Activated T-helper 2 cell treated with anti-CD3 and anti-CD28 coated beads, Interferon-gamma antibody, Interleukin-2, Interleukin-4, amounts not matched to agents 10 μg/mL and 5 μg/mL and 100 μg/mL, durations not matched to agents 14 hours and 24 hours and 36 hours (primary cell): ENCODE measurements at regions not wholly inside any gene's neighbourhood (a gene's known extent, or its start where the extent isn't known, plus 50 kb on each side); places are given as distances from the start of the nearest gene placed in this dataset.
A peak's percentile ranks its signal among the peaks of the same experiment; 100 is the strongest.
"Not testable (repeated sequence)": the region's sequence is repeated elsewhere in the genome, so short reads cannot be mapped to it uniquely, and the experiment has no call there.

ENCODE experiments used
- DNase-seq: peaks from one replicate; pipeline ENCODE4 v3.0.0; 2021; ENCODE audit warnings: low spot score
- H3K27ac Mint-ChIP-seq: one replicate; pipeline ENCODE4 v1.8.0; 2021; ENCODE audit warnings: mixed read lengths
- H3K27me3 Mint-ChIP-seq: one replicate; pipeline ENCODE4 v1.8.0; 2021; ENCODE audit warnings: low read depth, mixed read lengths
- H3K36me3 Mint-ChIP-seq: one replicate; pipeline ENCODE4 v1.8.0; 2021; ENCODE audit warnings: low read depth, mixed read lengths
- H3K4me1 Mint-ChIP-seq: one replicate; pipeline ENCODE4 v1.8.0; 2021; ENCODE audit warnings: low read depth, mixed read lengths
- H3K4me3 Mint-ChIP-seq: one replicate; pipeline ENCODE4 v1.8.0; 2021; ENCODE audit warnings: low read depth, mild to moderate bottlenecking, moderate library complexity, mixed read lengths
- H3K9me3 Mint-ChIP-seq: one replicate; pipeline ENCODE4 v1.8.0; 2021; ENCODE audit warnings: mixed read lengths
- intact Hi-C: fragments of 100-400 bp; cut with micrococcal nuclease; formaldehyde crosslinking; loops from one replicate; pipeline ENCODE4 v1.15.1; 2023

- Mint-ChIP-seq H3K4me1 (peaks cover 12% of the 10 kb centered on the region), H3K9me3 (peaks cover 13% of the 10 kb centered on the region), H3K4me3 (no peak overlapping the region), H3K36me3 (peaks cover 7% of the 10 kb centered on the region), H3K27ac (no peak overlapping the region), H3K27me3 (no peaks in the 10 kb centered on the region)
- peak; percentile 3 for DNase-seq
- intact Hi-C loops: no loop called here
Observed at GRCh38 chr17:83185023-83186002, 105.9 kb downstream of the METRNL start.

GRCh38 chr17:83186226-83186625, 106.8 kb downstream of the METRNL start:
- peaks cover 7% of the 10 kb centered on the region for H3K36me3 Mint-ChIP-seq
- H3K4me1 Mint-ChIP-seq: peaks cover 12% of the 10 kb centered on the region
- peaks cover 13% of the 10 kb centered on the region for H3K9me3 Mint-ChIP-seq
- H3K27me3 Mint-ChIP-seq: no peaks in the 10 kb centered on the region
- intact Hi-C loops: no loop called here
- H3K4me3 Mint-ChIP-seq: no peak overlapping the region
- H3K27ac Mint-ChIP-seq: no peak overlapping the region
- DNase-seq: peak; percentile 7

GRCh38 chr17:83186751-83187421, 107.5 kb downstream of the METRNL start:
- intact Hi-C loops: no loop called here
- peaks cover 13% of the 10 kb centered on the region for H3K9me3 Mint-ChIP-seq
- peak; percentile 3 for DNase-seq

GRCh38 chr17:83187782-83188311, 108.4 kb downstream of the METRNL start:
- Mint-ChIP-seq H3K27ac (no peak overlapping the region), H3K4me1 (peaks cover 13% of the 10 kb centered on the region), H3K36me3 (peaks cover 7% of the 10 kb centered on the region), H3K27me3 (no peaks in the 10 kb centered on the region), H3K4me3 (no peak overlapping the region), H3K9me3 (peaks cover 13% of the 10 kb centered on the region)
- DNase-seq: no peak
- intact Hi-C loops: no loop called here

More at GRCh38 chr17:83186751-83187421, 107.5 kb downstream of the METRNL start:
- peaks cover 7% of the 10 kb centered on the region for H3K36me3 Mint-ChIP-seq
- H3K4me3 Mint-ChIP-seq: no peak overlapping the region
- no peaks in the 10 kb centered on the region for H3K27me3 Mint-ChIP-seq
- no peak overlapping the region for H3K27ac Mint-ChIP-seq
- peaks cover 12% of the 10 kb centered on the region for H3K4me1 Mint-ChIP-seq

- Mint-ChIP-seq H3K27me3 (no peaks in the 10 kb centered on the region), H3K36me3 (peaks cover 7% of the 10 kb centered on the region), H3K4me3 (no peak overlapping the region), H3K9me3 (peaks cover 13% of the 10 kb centered on the region), H3K4me1 (peaks cover 20% of the 10 kb centered on the region), H3K27ac (no peak overlapping the region)
- intact Hi-C loops: no loop called here
- peak; percentile 6 for DNase-seq
Observed at GRCh38 chr17:83189044-83190003, 109.9 kb downstream of the METRNL start.

GRCh38 chr17:83190004-83190385, 110.6 kb downstream of the METRNL start:
- no peak overlapping the region for H3K27ac Mint-ChIP-seq
- no peak overlapping the region for H3K4me3 Mint-ChIP-seq
- no peaks in the 10 kb centered on the region for H3K27me3 Mint-ChIP-seq
- peaks cover 23% of the 10 kb centered on the region for H3K4me1 Mint-ChIP-seq
- H3K9me3 Mint-ChIP-seq: peaks cover 13% of the 10 kb centered on the region
- DNase-seq: no peak
- H3K36me3 Mint-ChIP-seq: peaks cover 7% of the 10 kb centered on the region
- intact Hi-C loops: no loop called here

- Mint-ChIP-seq H3K36me3 (peaks cover 7% of the 10 kb centered on the region), H3K4me1 (peaks cover 26% of the 10 kb centered on the region), H3K4me3 (no peak overlapping the region), H3K27ac (peak overlapping the region; percentile 38), H3K9me3 (peaks cover 13% of the 10 kb centered on the region), H3K27me3 (no peaks in the 10 kb centered on the region)
- intact Hi-C loops: no loop called here
- peak; percentile 6 for DNase-seq
Observed at GRCh38 chr17:83190601-83191387, 111.4 kb downstream of the METRNL start.

GRCh38 chr17:83191388-83192160, 112.2 kb downstream of the METRNL start:
- H3K27me3 Mint-ChIP-seq: no peaks in the 10 kb centered on the region
- intact Hi-C loops: no loop called here
- H3K36me3 Mint-ChIP-seq: peaks cover 7% of the 10 kb centered on the region
- H3K9me3 Mint-ChIP-seq: peaks cover 13% of the 10 kb centered on the region
- H3K27ac Mint-ChIP-seq: no peak overlapping the region
- peak; percentile 1 for DNase-seq
- no peak overlapping the region for H3K4me3 Mint-ChIP-seq
- peaks cover 24% of the 10 kb centered on the region for H3K4me1 Mint-ChIP-seq

- peak; percentile 8 for DNase-seq
- no peaks in the 10 kb centered on the region for H3K27me3 Mint-ChIP-seq
- peaks cover 22% of the 10 kb centered on the region for H3K4me1 Mint-ChIP-seq
- H3K9me3 Mint-ChIP-seq: peaks cover 13% of the 10 kb centered on the region
- H3K27ac Mint-ChIP-seq: no peak overlapping the region
- peaks cover 7% of the 10 kb centered on the region for H3K36me3 Mint-ChIP-seq
- no peak overlapping the region for H3K4me3 Mint-ChIP-seq
- intact Hi-C loops: no loop called here
Observed at GRCh38 chr17:83192161-83192788, 112.9 kb downstream of the METRNL start.

GRCh38 chr17:83192789-83193335, 113.5 kb downstream of the METRNL start:
- H3K36me3 Mint-ChIP-seq, H3K27ac Mint-ChIP-seq, H3K4me3 Mint-ChIP-seq, H3K27me3 Mint-ChIP-seq, intact Hi-C loops, DNase-seq, H3K9me3 Mint-ChIP-seq: not testable (repeated sequence)
- H3K4me1 Mint-ChIP-seq: peaks cover 22% of the 10 kb centered on the region
